Liver (tissue), 8 donors: ENCODE measurements at regions not wholly inside any gene's neighbourhood (a gene's known extent, or its start where the extent isn't known, plus 50 kb on each side); places are given as distances from the start of the nearest gene placed in this dataset.

Experiments used
- DNase-seq: peaks from one replicate; pipeline ENCODE4 v3.0.0-alpha.2; 2017; ENCODE audit warnings: low spot score
- H3K27ac ChIP-seq, 2 donors: one replicate each; pipeline ENCODE4 v1.7.0; 2013; ENCODE audit warnings: inconsistent platforms in 2 of 2, low read length in 2 of 2, control low read depth in 1 of 2, low read depth in 1 of 2, mild to moderate bottlenecking in 1 of 2
- H3K27me3 ChIP-seq, 4 donors: one replicate each; pipeline versions ENCODE4 v1.6.1 to v1.7.0; 2013; ENCODE audit warnings: low read length in 3 of 4, inconsistent platforms in 1 of 4, mild to moderate bottlenecking in 1 of 4, moderate library complexity in 1 of 4; ENCODE audit not compliant: control insufficient read depth in 4 of 4, insufficient read depth in 4 of 4
- H3K36me3 ChIP-seq, 4 donors: one replicate each; pipeline versions ENCODE4 v1.6.1 to v1.7.0; 2013; ENCODE audit warnings: low read length in 3 of 4, mild to moderate bottlenecking in 3 of 4, low read depth in 1 of 4, moderate library complexity in 1 of 4; ENCODE audit not compliant: control insufficient read depth in 4 of 4, insufficient read depth in 3 of 4
- H3K4me1 ChIP-seq, 4 donors: one replicate each; pipeline versions ENCODE4 v1.6.1 to v1.7.0; 2013; ENCODE audit warnings: low read length in 3 of 4, mild to moderate bottlenecking in 3 of 4, moderate library complexity in 1 of 4; ENCODE audit not compliant: control insufficient read depth in 4 of 4, insufficient read depth in 4 of 4
- H3K4me3 ChIP-seq, 3 donors: one replicate each; pipeline versions ENCODE4 v1.6.1 to v1.7.0; 2013; ENCODE audit warnings: low read length in 3 of 3, control low read depth in 1 of 3, low read depth in 1 of 3, mild to moderate bottlenecking in 1 of 3
- H3K9ac ChIP-seq, 2 donors: one replicate each; pipeline ENCODE4 v1.7.0; 2013; ENCODE audit warnings: low read length in 2 of 2, mild to moderate bottlenecking in 2 of 2, moderate library complexity in 2 of 2, control low read depth in 1 of 2, low read depth in 1 of 2
- H3K9me3 ChIP-seq, 4 donors: one replicate each; pipeline versions ENCODE4 v1.6.1 to v1.7.0; 2013; ENCODE audit warnings: low read length in 3 of 4; ENCODE audit not compliant: control insufficient read depth in 4 of 4
- EGR1 ChIP-seq, 2 donors: IDR thresholded peaks; 2 replicates each; pipeline ENCODE4 v1.6.1; 2016 to 2018; ENCODE audit warnings: antibody characterized with exemption in 2 of 2, low read depth in 2 of 2
- FOXA1 ChIP-seq: IDR thresholded peaks from 2 replicates; pipeline ENCODE4 v1.6.1; 2016; ENCODE audit warnings: antibody characterized with exemption
- FOXA2 ChIP-seq: IDR thresholded peaks from 2 replicates; pipeline ENCODE4 v1.6.1; 2016; ENCODE audit warnings: antibody characterized with exemption
- GABPA ChIP-seq, 2 donors: IDR thresholded peaks in 1 of 2; conservative IDR thresholded peaks in 1 of 2; 2 replicates each; pipeline ENCODE4 v1.6.1; 2016; ENCODE audit warnings: antibody characterized with exemption in 2 of 2, mild to moderate bottlenecking in 1 of 2, moderate library complexity in 1 of 2
- HNF4A ChIP-seq, 2 donors: conservative IDR thresholded peaks; 2 replicates each; pipeline ENCODE4 v1.6.1; 2016; ENCODE audit warnings: antibody characterized with exemption in 2 of 2, mild to moderate bottlenecking in 2 of 2
- HNF4G ChIP-seq: IDR thresholded peaks from 2 replicates; pipeline ENCODE4 v1.6.1; 2016; ENCODE audit warnings: antibody characterized with exemption
- JUND ChIP-seq, 2 donors: IDR thresholded peaks; 2 replicates each; pipeline ENCODE4 v1.6.1; 2016; ENCODE audit warnings: antibody characterized with exemption in 2 of 2
- NR2F2 ChIP-seq: IDR thresholded peaks from 2 replicates; pipeline ENCODE4 v1.6.1; 2016; ENCODE audit warnings: antibody characterized with exemption
- RAD21 ChIP-seq, 2 donors: IDR thresholded peaks; 2 replicates each; pipeline ENCODE4 v1.6.1; 2016; ENCODE audit warnings: antibody characterized with exemption in 2 of 2, mild to moderate bottlenecking in 2 of 2
- RXRA ChIP-seq, 2 donors: IDR thresholded peaks; 2 replicates each; pipeline ENCODE4 v1.6.1; 2017 to 2018; ENCODE audit warnings: antibody characterized with exemption in 2 of 2, mild to moderate bottlenecking in 1 of 2
- SP1 ChIP-seq: IDR thresholded peaks from 2 replicates; pipeline ENCODE4 v1.6.1; 2018; ENCODE audit warnings: antibody characterized with exemption, mild to moderate bottlenecking
- TAF1 ChIP-seq: conservative IDR thresholded peaks from 2 replicates; pipeline ENCODE4 v1.6.1; 2016; ENCODE audit warnings: antibody characterized with exemption, mild to moderate bottlenecking
- YY1 ChIP-seq: IDR thresholded peaks from 2 replicates; pipeline ENCODE4 v1.6.1; 2016; ENCODE audit warnings: antibody characterized with exemption, mild to moderate bottlenecking
- WGBS: extraction: QIAGEN DNeasy Blood & Tissue Kit; methylation state at CpG from one replicate; pipeline ENCODE4 v1.1.7; 2013; 5-methylcytosine and 5-hydroxymethylcytosine counted together
- TF ChIP-seq, protein P1 (sequence below): IDR thresholded peaks from 2 replicates; pipeline ENCODE4 v1.6.1; 2016; ENCODE audit warnings: antibody characterized with exemption, mild to moderate bottlenecking
- TF ChIP-seq, protein P2 (sequence below): IDR thresholded peaks from 2 replicates; pipeline ENCODE4 v1.6.1; 2016; ENCODE audit warnings: antibody characterized with exemption
- TF ChIP-seq, protein P3 (sequence below): IDR thresholded peaks from 2 replicates; pipeline ENCODE4 v1.6.1; 2016; ENCODE audit warnings: antibody characterized with exemption
- TF ChIP-seq, protein P4 (sequence below): IDR thresholded peaks from 2 replicates; pipeline ENCODE4 v1.6.1; 2016; ENCODE audit warnings: antibody characterized with exemption
- TF ChIP-seq, protein P5 (sequence below): fragments of 150-350 bp; IDR thresholded peaks from 2 replicates; pipeline ENCODE4 v1.5.1; 2017; ENCODE audit warnings: improper control_type of control experiment, low read depth, low read length; ENCODE audit not compliant: missing input control
- donor health status: healthy.
- donor health status: healthy.
- donor health status: healthy.
- donor health status: healthy.
- donor health status: healthy.

DNA sequence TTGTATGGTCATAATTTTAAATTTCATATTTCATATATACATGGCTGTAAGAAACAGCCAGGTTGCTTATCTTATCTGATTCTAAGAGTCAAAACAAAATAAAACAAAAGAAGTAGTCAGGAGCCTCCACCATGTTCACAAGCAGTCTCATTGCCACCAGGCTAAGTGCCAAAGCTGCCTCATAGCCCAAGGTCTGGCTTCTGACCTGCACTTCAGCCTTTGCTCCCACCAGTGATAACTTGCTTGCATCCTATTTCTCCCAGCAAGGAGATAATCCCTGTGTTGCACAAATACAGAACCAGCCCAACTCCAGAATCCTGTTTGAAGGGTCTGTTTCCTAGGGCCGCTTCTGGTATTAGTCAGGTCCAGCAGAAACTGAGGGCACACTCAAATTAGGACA lies 53.9 kb upstream of the TSKU start:
- H3K9ac ChIP-seq, result no peak overlapping the region
- H3K36me3 ChIP-seq, result no peaks in the 10 kb centered on the region
- H3K9me3 ChIP-seq, result no peaks in the 10 kb centered on the region
- 81% methylated on average over 1 of the region's 1 CpG for WGBS
- H3K27ac ChIP-seq, result no peak overlapping the region
- H3K4me3 ChIP-seq, result no peak overlapping the region
- TF ChIP-seq RXRA (IDR thresholded peaks at IDR 0.05) (peak; percentile 9 to 68), EGR1 (IDR thresholded peaks at IDR 0.05; ENCODE audit: low read depth in 2 of 2) (no peak), HNF4A (conservative IDR thresholded peaks at IDR 0.05) (peak; percentile 95 to 98), JUND (IDR thresholded peaks at IDR 0.05) (peak in 1 of 2 donors; percentile 47), FOXA2 (peak; percentile 11), NR2F2 (no peak), FOXA1 (no peak), GABPA (IDR thresholded peaks at IDR 0.05 in 1 of 2, conservative IDR thresholded peaks at IDR 0.05 in 1 of 2) (no peak), TAF1 (no peak), YY1 (peak; percentile 17), HNF4G (peak; percentile 69), SP1 (peak; percentile 30), RAD21 (IDR thresholded peaks at IDR 0.05) (peak; percentile 5 to 9)
- TF ChIP-seq, protein P1, sequence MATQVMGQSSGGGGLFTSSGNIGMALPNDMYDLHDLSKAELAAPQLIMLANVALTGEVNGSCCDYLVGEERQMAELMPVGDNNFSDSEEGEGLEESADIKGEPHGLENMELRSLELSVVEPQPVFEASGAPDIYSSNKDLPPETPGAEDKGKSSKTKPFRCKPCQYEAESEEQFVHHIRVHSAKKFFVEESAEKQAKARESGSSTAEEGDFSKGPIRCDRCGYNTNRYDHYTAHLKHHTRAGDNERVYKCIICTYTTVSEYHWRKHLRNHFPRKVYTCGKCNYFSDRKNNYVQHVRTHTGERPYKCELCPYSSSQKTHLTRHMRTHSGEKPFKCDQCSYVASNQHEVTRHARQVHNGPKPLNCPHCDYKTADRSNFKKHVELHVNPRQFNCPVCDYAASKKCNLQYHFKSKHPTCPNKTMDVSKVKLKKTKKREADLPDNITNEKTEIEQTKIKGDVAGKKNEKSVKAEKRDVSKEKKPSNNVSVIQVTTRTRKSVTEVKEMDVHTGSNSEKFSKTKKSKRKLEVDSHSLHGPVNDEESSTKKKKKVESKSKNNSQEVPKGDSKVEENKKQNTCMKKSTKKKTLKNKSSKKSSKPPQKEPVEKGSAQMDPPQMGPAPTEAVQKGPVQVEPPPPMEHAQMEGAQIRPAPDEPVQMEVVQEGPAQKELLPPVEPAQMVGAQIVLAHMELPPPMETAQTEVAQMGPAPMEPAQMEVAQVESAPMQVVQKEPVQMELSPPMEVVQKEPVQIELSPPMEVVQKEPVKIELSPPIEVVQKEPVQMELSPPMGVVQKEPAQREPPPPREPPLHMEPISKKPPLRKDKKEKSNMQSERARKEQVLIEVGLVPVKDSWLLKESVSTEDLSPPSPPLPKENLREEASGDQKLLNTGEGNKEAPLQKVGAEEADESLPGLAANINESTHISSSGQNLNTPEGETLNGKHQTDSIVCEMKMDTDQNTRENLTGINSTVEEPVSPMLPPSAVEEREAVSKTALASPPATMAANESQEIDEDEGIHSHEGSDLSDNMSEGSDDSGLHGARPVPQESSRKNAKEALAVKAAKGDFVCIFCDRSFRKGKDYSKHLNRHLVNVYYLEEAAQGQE, result no peak
- TF ChIP-seq, protein P2, sequence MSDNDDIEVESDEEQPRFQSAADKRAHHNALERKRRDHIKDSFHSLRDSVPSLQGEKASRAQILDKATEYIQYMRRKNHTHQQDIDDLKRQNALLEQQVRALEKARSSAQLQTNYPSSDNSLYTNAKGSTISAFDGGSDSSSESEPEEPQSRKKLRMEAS, result no peak
- TF ChIP-seq, protein P3, sequence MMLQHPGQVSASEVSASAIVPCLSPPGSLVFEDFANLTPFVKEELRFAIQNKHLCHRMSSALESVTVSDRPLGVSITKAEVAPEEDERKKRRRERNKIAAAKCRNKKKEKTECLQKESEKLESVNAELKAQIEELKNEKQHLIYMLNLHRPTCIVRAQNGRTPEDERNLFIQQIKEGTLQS, result no peak
- TF ChIP-seq, protein P4, sequence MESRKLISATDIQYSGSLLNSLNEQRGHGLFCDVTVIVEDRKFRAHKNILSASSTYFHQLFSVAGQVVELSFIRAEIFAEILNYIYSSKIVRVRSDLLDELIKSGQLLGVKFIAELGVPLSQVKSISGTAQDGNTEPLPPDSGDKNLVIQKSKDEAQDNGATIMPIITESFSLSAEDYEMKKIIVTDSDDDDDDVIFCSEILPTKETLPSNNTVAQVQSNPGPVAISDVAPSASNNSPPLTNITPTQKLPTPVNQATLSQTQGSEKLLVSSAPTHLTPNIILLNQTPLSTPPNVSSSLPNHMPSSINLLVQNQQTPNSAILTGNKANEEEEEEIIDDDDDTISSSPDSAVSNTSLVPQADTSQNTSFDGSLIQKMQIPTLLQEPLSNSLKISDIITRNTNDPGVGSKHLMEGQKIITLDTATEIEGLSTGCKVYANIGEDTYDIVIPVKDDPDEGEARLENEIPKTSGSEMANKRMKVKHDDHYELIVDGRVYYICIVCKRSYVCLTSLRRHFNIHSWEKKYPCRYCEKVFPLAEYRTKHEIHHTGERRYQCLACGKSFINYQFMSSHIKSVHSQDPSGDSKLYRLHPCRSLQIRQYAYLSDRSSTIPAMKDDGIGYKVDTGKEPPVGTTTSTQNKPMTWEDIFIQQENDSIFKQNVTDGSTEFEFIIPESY, result no peak
- TF ChIP-seq, protein P5, sequence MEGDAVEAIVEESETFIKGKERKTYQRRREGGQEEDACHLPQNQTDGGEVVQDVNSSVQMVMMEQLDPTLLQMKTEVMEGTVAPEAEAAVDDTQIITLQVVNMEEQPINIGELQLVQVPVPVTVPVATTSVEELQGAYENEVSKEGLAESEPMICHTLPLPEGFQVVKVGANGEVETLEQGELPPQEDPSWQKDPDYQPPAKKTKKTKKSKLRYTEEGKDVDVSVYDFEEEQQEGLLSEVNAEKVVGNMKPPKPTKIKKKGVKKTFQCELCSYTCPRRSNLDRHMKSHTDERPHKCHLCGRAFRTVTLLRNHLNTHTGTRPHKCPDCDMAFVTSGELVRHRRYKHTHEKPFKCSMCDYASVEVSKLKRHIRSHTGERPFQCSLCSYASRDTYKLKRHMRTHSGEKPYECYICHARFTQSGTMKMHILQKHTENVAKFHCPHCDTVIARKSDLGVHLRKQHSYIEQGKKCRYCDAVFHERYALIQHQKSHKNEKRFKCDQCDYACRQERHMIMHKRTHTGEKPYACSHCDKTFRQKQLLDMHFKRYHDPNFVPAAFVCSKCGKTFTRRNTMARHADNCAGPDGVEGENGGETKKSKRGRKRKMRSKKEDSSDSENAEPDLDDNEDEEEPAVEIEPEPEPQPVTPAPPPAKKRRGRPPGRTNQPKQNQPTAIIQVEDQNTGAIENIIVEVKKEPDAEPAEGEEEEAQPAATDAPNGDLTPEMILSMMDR, result no peak
- peaks cover 0 to 12% (median 9%) of the 10 kb centered on the region in 4 donors for H3K4me1 ChIP-seq
- H3K27me3 ChIP-seq, result no peaks in the 10 kb centered on the region
- no peak for DNase-seq
